ENCODE measurements at regions not wholly inside any gene's neighbourhood (a gene's known extent, or its start where the extent isn't known, plus 50 kb on each side); places are given as distances from the start of the nearest gene placed in this dataset.

DNA sequence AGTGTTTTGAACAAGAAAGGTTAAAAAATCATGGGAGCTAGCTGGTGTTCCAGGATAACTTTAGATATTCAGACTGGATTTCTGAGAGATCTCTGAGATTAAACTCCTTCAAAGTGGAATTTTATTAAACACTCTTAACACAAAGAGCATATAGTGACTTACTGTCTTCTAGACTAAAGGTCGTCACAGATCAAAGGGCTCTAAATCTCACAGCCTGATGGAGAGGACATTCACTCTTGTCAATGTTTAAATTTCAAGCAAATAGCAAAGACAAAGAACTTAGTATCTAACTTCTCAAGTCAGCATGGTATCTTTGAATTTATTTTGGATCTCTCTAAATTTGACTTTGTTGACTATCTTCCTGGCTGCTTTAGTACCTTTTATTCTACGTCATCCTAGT lies 53.7 kb upstream of the NUDT6 start:
- TF ChIP-seq EZH2phosphoT487 (IDR thresholded peaks at IDR 0.05; ENCODE audit: borderline replicate concordance, low read depth, low read length) (no peak), CTCF (conservative IDR thresholded peaks at IDR 0.05; ENCODE audit: low read length) (no peak)

Measured in OCI-LY7 (cell line).